ENCODE measurements at regions not wholly inside any gene's neighbourhood (a gene's known extent, or its start where the extent isn't known, plus 50 kb on each side); places are given as distances from the start of the nearest gene placed in this dataset.

GRCh38 chr1:228850141-228851100, 115.1 kb downstream of the RHOU start:
- DNase-seq: no peak

- DNase-seq: no peak
These were observed 115.9 kb downstream of the RHOU start for GRCh38 chr1:228851193-228851592.

GRCh38 chr1:228851618-228852017, 116.3 kb downstream of the RHOU start:
- no peak for DNase-seq

- DNase-seq: no peak
These were observed 116.7 kb downstream of the RHOU start for GRCh38 chr1:228852024-228852423.

- DNase-seq: no peak
These were observed 117.3 kb downstream of the RHOU start for GRCh38 chr1:228852511-228853088.

GRCh38 chr1:228853191-228853590, 117.9 kb downstream of the RHOU start:
- no peak for DNase-seq

GRCh38 chr1:228853637-228854036, 118.4 kb downstream of the RHOU start:
- DNase-seq: no peak

- DNase-seq: no peak
These were observed 119.6 kb downstream of the RHOU start for GRCh38 chr1:228854907-228855306.

- no peak for DNase-seq
These were observed 122.3 kb downstream of the RHOU start for GRCh38 chr1:228857611-228858010.

- DNase-seq: peak in 1 of 2 donors; percentile 14
These were observed 125.9 kb downstream of the RHOU start for GRCh38 chr1:228860911-228861831.

GRCh38 chr1:228861832-228862180, 126.5 kb downstream of the RHOU start:
- no peak for DNase-seq

- peak in 1 of 2 donors; percentile 11 for DNase-seq
These were observed 127.5 kb downstream of the RHOU start for GRCh38 chr1:228862542-228863505.

GRCh38 chr1:228863776-228864175, 128.5 kb downstream of the RHOU start:
- peak in 1 of 2 donors; percentile 14 for DNase-seq

GRCh38 chr1:228865627-228866330, 130.5 kb downstream of the RHOU start:
- peak in 1 of 2 donors; percentile 13 for DNase-seq

- peak in 1 of 2 donors; percentile 11 for DNase-seq
These were observed 131.2 kb downstream of the RHOU start for GRCh38 chr1:228866468-228866867.

- DNase-seq: peak in 1 of 2 donors; percentile 9
These were observed 132.1 kb downstream of the RHOU start for GRCh38 chr1:228867108-228867950.

GRCh38 chr1:228867951-228868730, 132.9 kb downstream of the RHOU start:
- DNase-seq: no peak

GRCh38 chr1:228868731-228869024, 133.4 kb downstream of the RHOU start:
- DNase-seq: peak in 1 of 2 donors; percentile 9

GRCh38 chr1:228869312-228869824, 134.1 kb downstream of the RHOU start:
- no peak for DNase-seq
